Thyroid gland (tissue), 4 donors: ENCODE measurements at regions not wholly inside any gene's neighbourhood (a gene's known extent, or its start where the extent isn't known, plus 50 kb on each side); places are given as distances from the start of the nearest gene placed in this dataset.

Source experiments
- POLR2A ChIP-seq, 2 donors: fragments of 450-650 bp; IDR thresholded peaks; one replicate each; pipeline ENCODE4 v1.6.1; 2017; ENCODE audit warnings: antibody characterized with exemption in 2 of 2, mild to moderate bottlenecking in 2 of 2, moderate library complexity in 1 of 2
- TF ChIP-seq, protein P1 (sequence below), 6 experiments: fragments of 200-600 bp in 3 of 6; fragments of 450-650 bp in 3 of 6; sonication (generic) in 3 of 6; IDR thresholded peaks; one replicate each; pipeline ENCODE4 v1.5.1; 2016 to 2019; ENCODE audit warnings: antibody characterized with exemption in 6 of 6, mild to moderate bottlenecking in 2 of 6, inconsistent platforms in 1 of 6, moderate library complexity in 1 of 6

DNA sequence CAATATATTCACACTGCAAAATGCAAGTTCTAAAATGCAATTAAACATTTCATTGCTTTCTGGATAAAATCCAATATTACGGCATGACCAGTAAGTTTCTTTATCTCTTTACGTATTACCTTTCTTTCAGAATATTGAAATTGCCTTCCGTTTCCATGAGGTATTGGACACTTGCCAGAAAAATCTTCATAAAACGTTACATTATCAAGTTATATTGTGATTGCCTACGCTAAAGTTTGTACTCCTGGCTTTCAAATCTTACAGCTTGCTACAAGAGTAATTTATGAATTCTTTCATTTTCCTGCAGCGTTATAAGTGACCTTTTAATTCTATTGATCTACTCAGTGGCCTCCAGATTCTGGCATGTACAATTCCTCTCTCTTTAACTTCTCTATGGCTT is 1349.3 kb downstream of the OTOL1 start:
- TF ChIP-seq, protein P1, sequence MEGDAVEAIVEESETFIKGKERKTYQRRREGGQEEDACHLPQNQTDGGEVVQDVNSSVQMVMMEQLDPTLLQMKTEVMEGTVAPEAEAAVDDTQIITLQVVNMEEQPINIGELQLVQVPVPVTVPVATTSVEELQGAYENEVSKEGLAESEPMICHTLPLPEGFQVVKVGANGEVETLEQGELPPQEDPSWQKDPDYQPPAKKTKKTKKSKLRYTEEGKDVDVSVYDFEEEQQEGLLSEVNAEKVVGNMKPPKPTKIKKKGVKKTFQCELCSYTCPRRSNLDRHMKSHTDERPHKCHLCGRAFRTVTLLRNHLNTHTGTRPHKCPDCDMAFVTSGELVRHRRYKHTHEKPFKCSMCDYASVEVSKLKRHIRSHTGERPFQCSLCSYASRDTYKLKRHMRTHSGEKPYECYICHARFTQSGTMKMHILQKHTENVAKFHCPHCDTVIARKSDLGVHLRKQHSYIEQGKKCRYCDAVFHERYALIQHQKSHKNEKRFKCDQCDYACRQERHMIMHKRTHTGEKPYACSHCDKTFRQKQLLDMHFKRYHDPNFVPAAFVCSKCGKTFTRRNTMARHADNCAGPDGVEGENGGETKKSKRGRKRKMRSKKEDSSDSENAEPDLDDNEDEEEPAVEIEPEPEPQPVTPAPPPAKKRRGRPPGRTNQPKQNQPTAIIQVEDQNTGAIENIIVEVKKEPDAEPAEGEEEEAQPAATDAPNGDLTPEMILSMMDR (IDR thresholded peaks at IDR 0.05): no peak
- no peak for TF ChIP-seq POLR2A (IDR thresholded peaks at IDR 0.05)
